GM13977 (cell line): ENCODE measurements at regions not wholly inside any gene's neighbourhood (a gene's known extent, or its start where the extent isn't known, plus 50 kb on each side); places are given as distances from the start of the nearest gene placed in this dataset.

Experiments
- DNase-seq: peaks from one replicate; pipeline ENCODE4 v3.0.0; 2012; ENCODE audit warnings: low spot score
- in situ Hi-C: fragments of 300-500 bp; cut with MboI; formaldehyde crosslinking; loops from one replicate; pipeline ENCODE4 v1.12.0; 2022; ENCODE audit warnings: low sequenced_read_pairs, low pct_unique_long_range_greater_than_20kb, mixed read lengths, inconsistent platforms; ENCODE audit not compliant: unreplicated experiment
- TF ChIP-seq, protein P1 (sequence below): IDR thresholded peaks from 2 replicates; pipeline ENCODE4 v1.5.1; 2012; ENCODE audit warnings: mild to moderate bottlenecking, control low read depth; ENCODE audit not compliant: insufficient read depth; ENCODE audit errors: extremely low read depth, missing control alignments

DNA sequence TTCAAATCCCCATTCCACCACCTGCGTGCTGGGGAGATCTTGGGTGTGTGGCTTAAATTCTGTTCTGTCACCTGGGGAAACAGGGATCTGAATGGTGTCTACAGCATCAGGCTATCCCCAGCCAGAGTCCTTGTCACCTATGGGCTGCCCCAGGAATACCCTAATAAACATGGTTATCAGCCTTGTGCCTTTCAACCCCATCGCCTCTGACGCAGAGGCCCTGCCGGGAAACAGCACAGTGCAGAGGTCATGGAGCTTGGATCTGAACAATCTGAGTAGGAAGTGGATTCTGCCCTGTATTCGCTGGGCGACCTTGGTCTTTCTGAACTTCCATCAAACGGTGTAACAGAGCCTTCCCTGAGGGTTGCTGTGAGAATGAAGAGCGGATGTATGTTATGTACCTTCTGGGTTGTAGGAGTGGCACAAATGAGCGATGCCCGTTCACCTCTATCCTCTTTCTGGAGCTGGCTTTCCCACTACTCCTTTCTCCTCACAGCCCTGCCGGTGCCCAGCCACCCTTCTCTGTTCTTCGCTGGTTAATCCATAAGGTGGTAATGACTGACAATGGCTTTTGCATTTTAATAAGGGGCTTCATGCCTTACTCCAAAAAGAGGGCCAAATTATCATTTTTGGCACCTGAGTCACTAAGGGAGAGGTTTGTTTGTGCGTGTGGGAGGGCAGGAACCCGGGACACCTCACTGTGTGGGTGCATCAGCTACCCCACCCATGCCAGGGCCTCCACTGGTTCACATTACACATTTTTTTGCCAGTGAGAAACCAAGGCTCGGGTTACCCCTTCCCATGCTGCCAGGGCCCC, 256.5 kb downstream of the MYCN start:
- in situ Hi-C loops: no loop called here
- TF ChIP-seq, protein P1, sequence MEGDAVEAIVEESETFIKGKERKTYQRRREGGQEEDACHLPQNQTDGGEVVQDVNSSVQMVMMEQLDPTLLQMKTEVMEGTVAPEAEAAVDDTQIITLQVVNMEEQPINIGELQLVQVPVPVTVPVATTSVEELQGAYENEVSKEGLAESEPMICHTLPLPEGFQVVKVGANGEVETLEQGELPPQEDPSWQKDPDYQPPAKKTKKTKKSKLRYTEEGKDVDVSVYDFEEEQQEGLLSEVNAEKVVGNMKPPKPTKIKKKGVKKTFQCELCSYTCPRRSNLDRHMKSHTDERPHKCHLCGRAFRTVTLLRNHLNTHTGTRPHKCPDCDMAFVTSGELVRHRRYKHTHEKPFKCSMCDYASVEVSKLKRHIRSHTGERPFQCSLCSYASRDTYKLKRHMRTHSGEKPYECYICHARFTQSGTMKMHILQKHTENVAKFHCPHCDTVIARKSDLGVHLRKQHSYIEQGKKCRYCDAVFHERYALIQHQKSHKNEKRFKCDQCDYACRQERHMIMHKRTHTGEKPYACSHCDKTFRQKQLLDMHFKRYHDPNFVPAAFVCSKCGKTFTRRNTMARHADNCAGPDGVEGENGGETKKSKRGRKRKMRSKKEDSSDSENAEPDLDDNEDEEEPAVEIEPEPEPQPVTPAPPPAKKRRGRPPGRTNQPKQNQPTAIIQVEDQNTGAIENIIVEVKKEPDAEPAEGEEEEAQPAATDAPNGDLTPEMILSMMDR: no peak
- DNase-seq: no peak

DNA sequence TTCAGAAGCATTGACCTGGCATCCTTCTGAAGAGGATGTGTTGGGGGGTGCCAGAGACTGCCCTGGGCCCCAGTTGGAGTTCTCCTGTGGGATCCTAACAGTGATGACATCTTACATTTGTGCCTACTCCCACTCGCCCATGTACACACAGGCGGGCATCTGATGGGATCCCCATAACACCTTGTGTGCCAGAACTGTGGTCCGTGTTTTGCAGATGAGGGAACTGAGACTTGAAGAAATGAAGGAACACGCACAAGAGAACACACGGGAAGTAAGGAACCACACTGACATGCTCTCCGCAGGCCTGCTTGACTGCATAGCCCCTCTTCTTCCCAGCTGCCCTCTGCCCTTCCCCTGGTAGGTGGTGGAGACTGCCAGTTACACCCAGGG, 255.3 kb downstream of the MYCN start:
- TF ChIP-seq, protein P1: no peak
- in situ Hi-C loops: no loop called here
- no peak for DNase-seq

DNA sequence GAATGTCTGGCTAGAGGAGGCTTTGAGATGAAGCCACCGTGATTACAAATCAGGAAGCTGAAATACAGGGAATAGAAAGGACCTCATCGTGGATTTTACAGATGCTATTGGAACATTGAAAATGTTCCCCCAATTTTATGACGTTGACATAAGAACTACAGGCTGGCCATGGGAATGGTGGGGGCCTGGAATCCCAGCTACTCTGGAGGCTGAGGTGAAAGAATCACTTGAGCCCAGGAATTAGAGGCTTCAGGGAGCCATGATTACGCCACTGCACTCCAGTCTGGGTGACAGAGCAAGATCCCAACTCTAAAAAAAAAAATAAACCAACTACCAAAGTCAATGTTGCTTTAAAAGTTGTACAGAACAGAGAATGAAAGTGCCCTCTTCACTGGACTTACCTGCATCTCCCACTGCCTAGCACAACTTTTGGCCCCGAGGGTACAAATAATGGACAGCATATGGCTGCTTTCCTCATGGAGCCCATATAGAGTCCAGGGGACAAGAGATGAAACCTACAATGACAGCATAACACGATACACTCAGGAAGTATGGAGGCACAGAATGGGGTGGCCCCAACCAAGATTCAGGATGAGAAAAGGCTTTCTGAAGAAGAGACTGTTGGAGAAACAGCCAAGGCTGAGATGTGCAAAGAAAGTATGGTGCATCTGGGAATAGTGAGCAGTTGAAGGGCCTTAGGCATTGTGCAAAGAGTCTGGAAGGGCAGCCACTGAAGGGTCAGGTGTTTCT, 254.8 kb downstream of the MYCN start:
- in situ Hi-C loops: no loop called here
- DNase-seq: no peak
- TF ChIP-seq, protein P1: no peak

DNA sequence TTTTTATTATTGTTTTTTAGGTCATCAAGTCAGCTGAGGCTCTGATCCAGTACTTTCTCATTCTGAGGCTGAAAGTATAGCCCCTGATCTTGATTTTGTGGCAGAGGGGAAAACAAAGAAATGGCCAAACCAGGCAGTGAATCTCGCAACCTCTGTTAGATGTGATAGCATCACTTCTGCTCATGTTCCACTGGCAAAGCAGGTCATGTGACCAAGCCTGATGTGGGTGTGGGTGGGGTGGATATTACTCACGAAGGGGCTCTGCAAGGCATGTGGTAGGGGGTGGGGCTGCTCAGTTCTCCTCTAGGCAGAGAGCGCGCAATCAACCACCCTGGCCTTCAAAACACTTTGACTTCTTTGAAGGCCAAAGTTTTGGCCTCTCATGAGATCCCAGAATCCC, 254.2 kb downstream of the MYCN start:
- DNase-seq: no peak
- TF ChIP-seq, protein P1: no peak
- in situ Hi-C loops: no loop called here

DNA sequence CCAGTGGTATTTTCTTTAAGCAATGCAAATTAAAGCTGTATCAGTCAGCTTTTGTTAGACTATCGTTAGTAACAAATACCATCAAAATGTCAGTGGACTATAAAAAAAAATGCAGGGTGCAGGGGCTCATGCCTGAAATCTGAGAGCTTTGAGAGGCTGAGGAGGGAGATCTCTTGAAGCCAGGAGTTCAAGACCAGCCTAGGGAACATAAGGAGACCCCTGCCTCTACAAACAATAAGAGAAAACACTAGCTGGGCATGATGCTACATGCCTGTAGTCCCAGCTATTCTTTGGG, 253.7 kb downstream of the MYCN start:
- TF ChIP-seq, protein P1: no peak
- in situ Hi-C loops: no loop called here

DNA sequence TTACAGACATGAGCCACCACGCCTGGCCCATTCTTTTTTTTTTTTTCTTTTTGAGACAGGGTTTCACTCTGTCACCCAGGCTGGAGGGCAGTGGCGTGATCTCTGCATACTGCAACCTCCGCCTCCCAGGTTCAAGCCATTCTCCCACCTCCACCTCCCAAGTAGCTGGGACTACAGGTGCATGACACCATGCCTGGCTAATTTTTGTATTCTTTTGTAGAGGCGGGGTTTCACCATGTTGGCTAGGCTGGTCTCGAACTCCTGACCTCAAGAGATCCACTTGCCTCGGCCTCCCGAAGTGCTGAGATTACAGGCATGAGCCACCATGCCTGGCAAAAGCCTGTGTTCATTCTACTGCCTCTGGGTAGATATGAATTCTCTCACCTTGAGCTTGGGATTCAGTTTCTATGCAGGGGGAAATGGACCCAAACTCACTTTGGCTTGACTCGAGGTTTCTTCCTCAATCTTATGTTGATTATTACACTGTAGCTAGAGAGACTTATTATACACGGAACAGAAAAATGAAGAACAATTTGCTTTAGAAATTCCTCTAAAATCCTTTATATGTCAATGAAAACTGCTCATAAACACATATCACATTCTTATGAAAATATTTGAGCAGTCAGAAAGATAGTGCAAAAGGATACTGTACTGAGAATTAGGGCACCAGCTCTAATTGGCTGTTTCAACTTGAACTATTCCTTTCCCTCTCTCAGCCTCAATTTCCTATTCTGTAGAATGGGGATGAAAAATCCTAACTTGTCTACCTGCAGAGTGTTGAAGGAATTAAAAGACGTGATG, 252.3 kb downstream of the MYCN start:
- TF ChIP-seq, protein P1: no peak
- in situ Hi-C loops: no loop called here
- DNase-seq: no peak

More for the DNA sequence above, 253.7 kb downstream of the MYCN start:
- no peak for DNase-seq
